A172 (cell line): ENCODE measurements at regions not wholly inside any gene's neighbourhood (a gene's known extent, or its start where the extent isn't known, plus 50 kb on each side); places are given as distances from the start of the nearest gene placed in this dataset.
"Not testable (repeated sequence)": the region's sequence is repeated elsewhere in the genome, so short reads cannot be mapped to it uniquely, and the experiment has no call there.

ENCODE experiments used
- DNase-seq: peaks from one replicate; pipeline ENCODE4 v3.0.0-alpha.2; 2015; ENCODE audit warnings: low spot score

GRCh38 chr2:221924576-221924975 is 352.5 kb upstream of the EPHA4 start:
- no peak for DNase-seq

- DNase-seq: no peak
These were observed 343.8 kb upstream of the EPHA4 start for GRCh38 chr2:221915926-221916325.

- DNase-seq: peak; percentile 52
These were observed 342.3 kb upstream of the EPHA4 start for GRCh38 chr2:221914334-221914880.

GRCh38 chr2:221911890-221912289 is 339.8 kb upstream of the EPHA4 start:
- no peak for DNase-seq

GRCh38 chr2:221911321-221911720 is 339.2 kb upstream of the EPHA4 start:
- no peak for DNase-seq

GRCh38 chr2:221908518-221908917 is 336.4 kb upstream of the EPHA4 start:
- DNase-seq: no peak

GRCh38 chr2:221897718-221898117 is 325.6 kb upstream of the EPHA4 start:
- DNase-seq: no peak

GRCh38 chr2:221896505-221897151 is 324.5 kb upstream of the EPHA4 start:
- peak; percentile 20 for DNase-seq

GRCh38 chr2:221895366-221896121 is 323.4 kb upstream of the EPHA4 start:
- no peak for DNase-seq

GRCh38 chr2:221893501-221893900 is 321.4 kb upstream of the EPHA4 start:
- DNase-seq: no peak

GRCh38 chr2:221892006-221892405 is 319.9 kb upstream of the EPHA4 start:
- DNase-seq: not testable (repeated sequence)

- DNase-seq: no peak
These were observed 311.9 kb upstream of the EPHA4 start for GRCh38 chr2:221883976-221884375.

- no peak for DNase-seq
These were observed 303.9 kb upstream of the EPHA4 start for GRCh38 chr2:221876016-221876415.

GRCh38 chr2:221874444-221874843 is 302.3 kb upstream of the EPHA4 start:
- no peak for DNase-seq

- DNase-seq: no peak
These were observed 285.6 kb upstream of the EPHA4 start for GRCh38 chr2:221857719-221858118.

GRCh38 chr2:221853297-221853696 is 281.2 kb upstream of the EPHA4 start:
- DNase-seq: no peak

- peak; percentile 6 for DNase-seq
These were observed 279.5 kb upstream of the EPHA4 start for GRCh38 chr2:221851531-221852045.

GRCh38 chr2:221850076-221850475 is 278.0 kb upstream of the EPHA4 start:
- peak; percentile 62 for DNase-seq

- DNase-seq: no peak
These were observed 276.2 kb upstream of the EPHA4 start for GRCh38 chr2:221848286-221848685.

- no peak for DNase-seq
These were observed 272.9 kb upstream of the EPHA4 start for GRCh38 chr2:221845021-221845365.

GRCh38 chr2:221844212-221845020 is 272.3 kb upstream of the EPHA4 start:
- no peak for DNase-seq

GRCh38 chr2:221836095-221836494 is 264.0 kb upstream of the EPHA4 start:
- DNase-seq: no peak
